HG03469 (cell line): ENCODE measurements at regions not wholly inside any gene's neighbourhood (a gene's known extent, or its start where the extent isn't known, plus 50 kb on each side); places are given as distances from the start of the nearest gene placed in this dataset.
"Not testable (repeated sequence)": the region's sequence is repeated elsewhere in the genome, so short reads cannot be mapped to it uniquely, and the experiment has no call there.

ENCODE experiments used
- ATAC-seq: cut with Tn5 transposase; IDR thresholded peaks from one replicate; pipeline ENCODE4 v1.9.1; 2021; ENCODE audit warnings: mild to moderate bottlenecking, moderate library complexity, moderate number of reproducible peaks; ENCODE audit not compliant: unreplicated experiment

DNA sequence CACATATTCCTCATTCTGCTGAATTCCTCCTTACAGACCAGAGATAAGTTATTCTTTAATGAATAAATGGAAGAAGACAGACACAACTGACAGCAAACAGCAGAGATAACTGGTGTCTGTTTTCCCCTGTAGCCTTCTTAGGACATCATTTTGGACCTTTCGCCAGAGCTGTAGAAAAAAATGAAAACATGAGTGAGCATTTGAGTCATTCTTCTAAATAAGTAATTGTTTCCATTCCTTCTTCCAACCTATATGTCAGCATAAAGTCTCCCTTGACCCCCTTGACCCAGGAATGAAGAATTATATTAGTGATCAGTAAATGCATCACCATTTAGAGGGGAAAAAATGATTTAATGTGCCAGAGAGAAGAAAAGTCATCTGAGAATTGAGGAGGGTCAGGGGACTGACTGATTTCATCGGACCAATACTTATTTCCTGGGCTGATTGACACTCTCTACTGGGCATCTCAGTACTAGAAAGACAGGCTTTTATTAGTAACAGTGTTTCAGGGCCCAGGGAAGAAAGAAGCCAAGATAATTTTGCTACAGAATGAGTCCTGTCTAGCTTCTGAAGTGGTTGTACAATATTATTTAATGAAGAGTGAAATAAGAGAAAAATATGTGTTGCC is 597.0 kb downstream of the PSAT1 start:
- no peak for ATAC-seq

DNA sequence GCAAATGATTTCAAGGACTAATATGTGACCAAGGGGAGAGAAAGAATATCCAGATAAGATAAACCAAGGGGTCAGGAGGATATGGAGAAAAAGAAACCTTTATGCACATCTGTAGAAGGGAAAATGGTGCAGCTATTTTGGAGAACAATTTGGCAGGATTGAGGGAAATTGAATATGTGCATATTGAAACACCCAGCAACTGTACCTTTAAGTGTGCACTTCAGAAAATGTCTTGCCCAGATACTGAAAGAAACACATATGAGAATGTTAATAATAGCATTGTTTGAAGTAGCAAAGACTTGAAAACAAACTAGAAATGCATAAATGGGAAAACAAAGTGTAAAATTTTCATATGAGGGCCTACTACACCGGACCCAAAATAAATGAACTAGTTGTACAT is 599.6 kb downstream of the PSAT1 start:
- ATAC-seq, result no peak

DNA sequence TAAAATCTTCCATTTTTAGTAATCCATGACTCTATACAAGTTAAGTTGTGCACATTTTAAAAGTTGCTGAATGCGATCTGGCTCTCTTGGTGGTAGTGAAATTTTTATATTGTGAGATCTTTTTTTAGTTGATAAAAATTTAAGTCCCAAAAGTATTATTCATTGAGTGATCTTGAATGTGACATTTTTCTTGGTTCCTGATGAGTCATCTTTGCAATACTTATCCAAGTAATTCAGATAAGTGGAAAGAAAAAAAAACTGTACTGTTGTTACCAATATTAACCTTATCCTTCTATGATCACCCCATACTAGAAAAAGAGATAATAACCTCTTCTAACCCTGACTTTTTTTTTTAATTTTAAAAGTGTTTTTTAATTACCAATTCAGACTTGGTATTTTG is 601.3 kb downstream of the PSAT1 start:
- ATAC-seq, result no peak

DNA sequence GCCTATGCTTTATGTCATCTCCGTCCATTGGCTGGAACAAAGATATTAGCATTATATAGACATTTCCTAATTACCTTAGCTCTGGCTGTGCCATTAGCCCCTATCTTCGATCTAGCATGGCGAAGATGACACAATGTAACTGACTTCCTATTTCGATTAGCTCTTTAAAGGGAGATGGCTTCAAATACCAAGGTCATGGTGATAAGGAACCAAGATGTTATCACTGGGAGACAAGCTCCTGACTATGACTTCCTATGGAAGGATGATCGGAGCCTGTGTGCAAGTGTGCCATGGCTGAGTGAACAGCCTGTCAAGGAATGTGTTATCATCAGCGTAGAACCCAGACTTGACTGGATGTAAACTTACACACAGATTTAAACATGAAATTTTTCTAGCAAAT is 602.1 kb downstream of the PSAT1 start:
- ATAC-seq, result no peak

DNA sequence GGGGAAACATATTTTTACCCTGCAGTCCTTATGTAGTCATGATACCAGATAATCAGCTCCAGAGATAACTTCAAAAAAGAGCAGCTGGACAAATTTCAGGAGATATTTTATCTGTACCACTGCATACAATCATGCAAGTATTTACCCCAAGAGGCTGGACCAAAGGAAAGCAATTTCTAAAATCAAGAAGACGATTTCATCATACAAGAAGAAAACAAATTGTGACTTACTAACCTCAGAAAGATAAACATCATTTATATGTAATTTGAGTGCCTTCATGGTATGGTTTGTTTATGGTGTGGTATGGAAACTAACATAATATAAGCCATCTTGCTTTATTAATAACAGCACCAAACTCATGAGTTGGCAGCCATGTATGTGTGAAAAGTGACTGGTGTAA is 603.6 kb downstream of the PSAT1 start:
- no peak for ATAC-seq

DNA sequence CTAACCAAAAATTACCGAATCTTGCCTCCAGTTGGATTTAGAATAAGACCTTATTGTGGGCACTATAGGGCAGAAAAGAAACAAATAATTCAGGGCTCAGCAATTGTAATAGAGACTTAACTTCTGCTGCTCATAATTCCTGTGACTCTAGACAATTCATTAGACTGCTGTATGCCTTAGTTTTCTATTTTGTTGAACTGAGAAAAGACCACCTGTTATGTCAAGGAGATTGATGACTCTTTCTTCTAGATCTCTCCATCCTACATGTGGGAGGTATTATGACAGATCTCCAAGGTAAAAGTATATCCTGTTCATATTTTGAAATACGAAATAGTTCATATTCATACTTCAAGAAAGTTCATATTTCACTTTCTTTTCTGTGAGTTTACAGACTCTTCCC is 605.1 kb downstream of the PSAT1 start:
- ATAC-seq, result no peak

DNA sequence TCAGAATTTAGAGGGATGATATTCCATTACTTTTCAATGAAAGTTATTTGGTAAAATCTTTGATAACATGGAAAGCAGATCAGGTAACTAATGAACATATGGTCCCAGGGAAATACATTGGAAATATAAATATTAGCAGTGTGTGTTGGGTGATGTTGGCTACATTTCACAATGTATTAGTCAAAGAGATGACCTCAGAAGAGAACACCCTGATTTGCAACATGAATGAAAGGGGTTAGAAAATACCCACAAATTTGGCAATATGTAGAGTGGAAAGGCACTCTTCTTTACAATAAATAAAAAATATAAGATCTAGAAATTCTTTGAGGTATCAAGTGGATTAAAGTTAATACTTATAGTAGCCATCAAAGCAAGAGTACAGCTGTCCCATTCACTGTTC is 606.7 kb downstream of the PSAT1 start:
- ATAC-seq, result no peak

DNA sequence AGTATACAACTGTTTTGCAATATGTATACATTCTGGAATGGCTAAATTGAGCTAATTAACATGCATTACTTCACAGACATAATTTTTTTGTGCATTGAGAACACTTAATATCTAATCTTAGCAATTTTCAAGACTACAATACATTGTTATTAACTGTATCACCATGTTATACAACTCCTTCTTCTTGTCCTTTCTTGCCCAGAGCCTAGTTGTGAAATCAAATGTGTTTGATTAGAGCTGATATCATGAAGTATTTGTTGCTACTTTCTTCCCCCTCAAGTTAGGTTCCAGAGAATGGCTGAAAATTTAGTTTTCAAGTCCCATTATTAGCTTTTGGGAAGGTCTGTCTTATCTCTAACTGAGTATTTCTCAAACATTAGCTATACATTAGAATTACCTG is 607.8 kb downstream of the PSAT1 start:
- ATAC-seq, result no peak

DNA sequence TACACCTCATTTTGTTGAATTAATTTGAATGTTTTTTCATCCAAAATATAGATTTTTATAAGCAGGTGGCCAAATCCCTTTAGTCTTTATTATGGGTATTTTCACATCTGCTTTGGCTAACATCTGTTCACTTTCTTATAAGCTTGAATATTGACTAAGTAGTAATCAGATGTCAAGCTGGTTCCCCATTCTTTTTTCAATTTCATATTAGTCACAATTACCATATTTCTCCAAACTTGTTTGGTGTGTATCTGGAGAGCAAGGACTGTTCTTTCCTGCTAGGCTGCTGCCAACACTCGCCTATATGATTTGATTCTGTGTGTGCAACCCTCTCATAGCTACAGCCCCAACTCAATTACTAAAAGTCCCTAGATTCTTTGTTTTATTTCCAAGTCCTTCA is 608.5 kb downstream of the PSAT1 start:
- no peak for ATAC-seq

DNA sequence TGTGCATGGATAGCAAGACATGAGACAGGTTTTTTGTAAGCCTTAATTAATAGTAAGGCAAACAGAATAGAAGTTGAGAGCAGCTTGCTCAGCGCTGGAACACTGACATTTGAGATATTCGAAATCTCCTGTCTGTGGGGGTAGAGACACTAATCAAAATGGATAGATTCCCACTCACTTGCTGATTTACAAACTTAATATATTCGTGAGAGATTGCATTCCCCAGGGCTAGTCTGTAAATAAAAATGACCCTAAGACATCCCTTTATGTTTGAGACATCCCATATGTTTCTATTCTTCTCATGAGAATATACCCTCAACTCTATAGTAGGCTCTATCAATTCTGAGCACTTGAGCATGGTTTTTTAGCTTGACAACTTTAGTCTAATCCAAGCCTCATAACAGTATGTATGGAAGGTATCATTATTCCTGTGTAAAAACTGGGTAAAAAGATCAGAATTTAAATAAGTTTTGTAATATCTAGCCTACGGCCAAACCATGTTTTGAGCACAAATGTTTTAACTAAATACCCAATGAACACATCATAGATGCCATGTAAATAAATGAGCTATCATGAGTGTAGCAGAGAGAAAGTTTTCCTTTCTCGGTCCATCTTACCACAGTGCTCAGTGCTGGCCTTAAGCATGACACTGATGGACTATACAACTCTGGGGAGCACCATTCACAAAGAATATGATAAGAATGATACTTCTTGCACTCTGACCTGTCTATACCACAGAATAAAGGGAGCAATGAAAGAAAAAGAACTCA is 609.2 kb downstream of the PSAT1 start:
- no peak for ATAC-seq

DNA sequence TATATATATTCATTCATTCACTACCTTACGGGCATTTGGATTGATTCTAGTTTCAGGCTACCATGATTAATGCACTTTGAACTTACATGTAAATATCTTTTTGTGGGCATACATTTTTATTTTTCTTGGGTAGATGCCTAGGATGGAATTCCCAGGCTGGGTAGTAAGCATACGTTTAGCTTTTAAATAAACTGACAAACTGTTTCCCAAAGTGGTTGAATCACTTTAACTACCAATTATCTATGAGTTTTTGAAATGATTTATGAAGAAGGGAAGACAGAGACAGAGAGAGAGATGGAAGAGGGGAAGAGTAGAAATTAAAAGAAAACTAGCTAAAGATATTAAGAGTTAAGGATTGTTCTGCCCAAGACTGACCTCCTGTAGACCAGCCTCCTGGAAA is 612.6 kb downstream of the PSAT1 start:
- no peak for ATAC-seq

DNA sequence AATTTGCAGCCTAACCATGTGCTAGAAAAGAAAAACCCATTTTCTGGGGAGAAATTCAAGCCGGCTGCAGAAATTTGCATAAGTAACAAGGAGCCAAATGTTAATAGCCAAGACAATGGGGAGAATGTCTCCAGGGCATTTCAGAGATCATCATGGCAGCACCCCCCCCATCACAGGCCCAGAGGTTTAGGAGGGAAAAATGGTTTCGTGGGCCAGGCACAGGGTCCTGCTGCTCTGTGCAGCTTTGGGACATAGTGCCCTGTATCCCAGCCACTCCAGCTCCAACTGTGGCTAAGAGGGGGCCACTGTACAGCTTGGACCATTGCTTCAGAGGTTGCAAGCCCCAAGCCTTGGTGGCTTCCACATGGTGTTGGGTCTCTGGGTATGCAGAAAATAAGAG is 620.0 kb downstream of the PSAT1 start:
- not testable (repeated sequence) for ATAC-seq

DNA sequence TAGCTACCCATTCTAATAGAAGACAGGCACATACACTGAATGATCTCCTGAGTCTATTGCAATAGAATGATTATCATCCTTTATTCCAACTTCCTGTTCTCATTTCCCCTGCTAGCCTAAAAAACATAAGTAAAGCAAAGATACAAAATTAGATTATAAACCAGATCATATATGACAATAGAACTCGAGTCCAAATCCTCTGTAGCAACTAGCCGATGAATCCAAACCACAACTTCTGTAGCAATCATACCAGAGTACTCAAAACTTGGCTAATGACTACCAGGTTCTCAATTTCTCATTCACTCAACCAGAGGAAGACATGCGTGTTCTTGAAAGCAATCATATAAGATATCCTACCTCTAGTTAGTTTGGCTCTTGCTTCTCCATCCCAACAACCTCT is 622.1 kb downstream of the PSAT1 start:
- ATAC-seq, result no peak

DNA sequence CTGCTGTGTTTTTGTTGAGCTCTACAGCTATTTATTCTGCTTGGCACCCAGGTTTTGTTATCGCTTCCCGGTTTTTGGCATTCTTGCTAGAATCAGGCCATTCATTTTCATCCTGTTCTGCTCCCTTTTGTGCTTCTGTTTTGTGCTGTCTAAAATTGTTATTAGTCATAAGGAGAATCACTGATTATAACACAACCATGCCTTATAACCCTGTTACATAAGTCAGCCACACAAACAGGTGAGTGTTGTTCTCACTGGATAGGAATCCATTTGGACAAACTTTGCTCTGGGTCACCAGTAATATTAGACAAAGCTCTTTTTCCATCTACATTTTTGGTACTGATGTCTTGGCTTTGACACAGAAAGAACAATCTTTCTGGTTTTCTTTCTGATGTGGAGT is 622.8 kb downstream of the PSAT1 start:
- ATAC-seq, result no peak

DNA sequence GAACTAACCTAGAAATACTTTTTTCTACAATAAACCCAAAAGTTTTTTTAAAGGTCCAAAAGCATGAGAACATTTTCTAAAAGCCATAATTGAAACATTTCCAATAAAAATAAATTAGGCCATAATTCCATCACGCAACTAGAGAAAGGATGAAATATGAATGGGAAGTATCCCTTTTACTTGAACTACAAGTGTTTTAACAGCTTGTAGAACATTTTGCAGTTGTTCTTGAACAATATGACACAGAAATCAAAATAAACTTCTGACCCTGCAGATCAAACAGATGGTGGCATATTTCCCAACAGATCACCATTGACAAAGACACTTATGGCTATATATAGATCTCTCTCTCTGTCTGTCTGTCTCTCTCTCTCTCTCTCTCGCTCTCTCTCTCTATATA is 624.4 kb downstream of the PSAT1 start:
- ATAC-seq, result no peak

DNA sequence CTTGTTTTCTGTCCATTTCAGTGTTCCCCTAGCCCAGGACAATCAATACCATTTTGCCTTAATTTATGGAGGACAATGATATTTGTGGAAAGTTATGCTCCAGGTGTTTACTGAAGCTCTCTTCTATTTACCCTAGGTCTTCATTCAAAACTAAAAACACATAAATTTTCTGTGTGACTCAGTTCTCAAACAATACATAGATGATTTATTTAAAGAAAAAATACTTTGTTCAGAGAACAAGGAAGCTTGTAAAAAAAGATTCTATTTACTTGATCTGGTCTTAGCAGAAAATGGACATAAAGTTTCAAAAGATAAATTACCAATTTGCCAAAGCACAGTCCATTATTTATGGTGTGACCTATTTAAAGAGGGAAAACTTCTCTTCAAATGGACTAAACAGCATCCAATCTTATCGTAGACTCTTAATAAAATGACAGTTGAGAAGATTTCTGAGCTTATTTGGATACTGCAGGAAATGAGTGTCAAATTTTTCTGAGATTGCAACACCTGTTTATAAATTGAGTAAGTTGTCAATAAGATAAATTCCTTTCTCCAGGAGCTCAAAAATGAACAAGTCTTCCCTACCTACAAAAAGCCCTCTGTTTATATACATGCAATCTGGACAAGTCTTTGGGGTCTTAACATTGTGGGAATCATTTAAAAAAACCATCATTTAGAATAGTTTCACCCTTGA is 627.2 kb downstream of the PSAT1 start:
- ATAC-seq, result no peak

DNA sequence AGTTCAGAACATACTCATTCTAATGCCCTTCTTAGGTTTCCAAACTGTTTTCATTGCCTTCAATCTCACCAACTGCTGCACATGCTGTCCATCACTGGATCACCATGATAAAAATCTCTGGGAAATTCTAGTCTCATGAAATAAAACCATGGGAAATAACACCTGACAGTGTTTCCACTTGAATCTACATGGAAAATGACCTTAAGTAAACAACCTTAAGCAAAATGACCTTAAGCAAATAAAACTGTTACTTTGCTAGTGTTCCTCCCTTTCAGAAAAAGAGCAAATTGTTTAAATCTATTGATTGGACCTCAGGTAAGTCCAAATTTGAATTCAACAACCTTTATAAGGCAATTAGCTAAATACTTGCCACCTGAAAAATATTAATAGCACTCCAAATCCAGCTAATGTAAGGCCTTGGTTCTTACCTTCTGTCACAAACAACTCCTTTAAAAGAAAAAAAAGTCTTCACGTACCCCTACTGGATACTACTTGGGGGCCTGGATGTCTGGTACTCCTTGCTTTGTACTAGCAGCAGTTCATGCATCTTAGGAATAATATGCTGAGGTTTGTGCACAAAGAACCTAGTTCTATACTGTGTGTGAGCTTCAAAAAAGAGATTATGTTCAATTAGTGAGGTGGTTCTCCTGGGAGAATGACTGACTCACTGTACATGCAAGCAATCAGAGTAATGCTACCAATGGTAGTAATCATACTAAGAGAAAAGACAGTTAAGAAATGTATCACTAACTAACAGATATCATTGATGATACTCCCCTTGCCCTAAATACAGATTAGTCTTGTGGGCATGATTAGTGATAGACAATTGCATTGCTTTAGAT is 630.4 kb downstream of the PSAT1 start:
- no peak for ATAC-seq

DNA sequence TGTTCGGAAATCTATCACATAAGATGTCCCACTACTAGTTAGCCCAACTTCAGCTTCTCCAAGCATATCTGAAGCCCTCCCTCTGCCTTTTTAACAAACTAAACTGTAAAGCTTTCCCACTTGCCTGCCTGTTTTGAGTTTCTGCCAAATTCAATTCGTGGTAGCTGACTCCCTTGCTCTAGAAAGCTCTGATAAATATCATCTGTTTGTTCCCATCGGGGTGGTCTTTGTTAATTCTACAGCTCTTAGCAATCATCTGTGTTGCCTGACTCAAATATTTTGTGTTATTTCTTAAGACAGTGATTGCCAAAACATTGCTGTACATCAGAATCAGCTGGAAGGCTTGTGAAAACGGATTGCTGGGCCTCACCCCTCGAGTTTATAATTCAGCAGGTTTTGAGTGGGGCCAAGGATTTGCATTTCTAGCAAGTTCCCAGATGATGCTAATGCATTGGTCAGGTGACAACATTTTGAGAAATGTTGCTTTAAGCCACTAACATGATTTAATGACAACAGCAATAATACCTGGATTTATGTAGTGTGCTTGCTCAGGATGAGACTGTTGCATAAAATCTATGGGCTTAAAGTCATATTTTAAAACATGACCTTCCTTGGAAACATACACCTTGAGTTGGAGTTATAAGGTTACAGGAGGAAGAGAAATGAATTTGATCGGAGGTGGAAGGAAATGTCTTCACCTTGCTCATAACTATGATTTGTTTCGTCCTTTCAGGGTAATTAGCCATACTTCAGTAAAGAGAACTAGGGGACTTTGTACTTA is 631.9 kb downstream of the PSAT1 start:
- no peak for ATAC-seq

DNA sequence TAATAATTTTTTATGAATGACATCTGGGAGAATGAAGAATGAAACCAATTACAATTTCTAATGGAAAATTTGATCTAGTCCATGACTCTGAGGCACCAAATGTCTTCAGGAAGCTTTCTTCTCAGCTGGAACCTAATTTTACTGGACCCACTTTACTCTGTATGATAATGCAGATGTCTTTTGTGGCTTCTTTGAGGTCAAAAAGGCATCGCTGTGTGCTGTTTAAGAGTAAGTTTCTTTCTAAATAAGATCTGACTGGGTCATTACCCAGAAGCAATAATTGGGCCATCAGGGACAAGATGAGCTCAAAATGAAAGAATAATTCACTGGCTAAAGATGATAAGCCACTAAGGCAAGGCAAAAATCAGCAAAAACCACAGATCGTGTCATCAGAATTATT is 633.4 kb downstream of the PSAT1 start:
- ATAC-seq, result no peak

DNA sequence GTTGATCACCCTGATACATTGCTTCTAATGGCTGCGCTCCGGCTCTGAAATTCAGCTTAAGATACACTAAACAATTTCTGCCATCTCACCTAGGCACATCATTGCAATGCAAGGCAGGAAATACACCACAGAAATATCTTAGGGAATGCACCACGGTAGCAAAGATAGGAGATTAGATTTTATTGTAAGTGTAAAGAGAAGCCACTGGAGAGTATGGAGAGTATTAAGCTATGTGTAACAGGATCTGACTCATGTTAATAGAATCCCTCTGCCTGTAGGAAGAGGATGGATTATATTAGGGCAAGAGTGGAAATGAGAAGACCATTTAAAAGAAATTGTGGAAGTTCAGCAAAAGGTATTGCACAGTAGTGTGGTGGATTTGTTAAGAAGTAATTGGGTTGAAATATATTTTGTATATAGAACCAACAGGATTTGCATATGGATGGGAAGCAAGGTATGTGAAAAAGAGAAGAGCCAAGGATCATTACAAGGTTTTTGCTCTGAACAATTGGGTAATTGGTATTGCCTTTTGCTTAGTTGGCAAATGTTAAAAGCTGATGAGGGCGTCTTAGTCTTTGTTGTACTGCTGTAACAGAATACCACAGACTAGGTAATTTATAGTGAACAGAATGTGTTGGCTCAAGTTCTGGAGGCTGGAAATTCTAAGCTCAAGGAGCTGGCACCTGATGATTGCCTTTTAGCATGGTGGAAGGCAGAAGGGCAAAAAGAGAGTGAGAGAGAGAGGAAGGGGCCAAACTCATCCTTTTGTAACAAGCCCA is 636.1 kb downstream of the PSAT1 start:
- ATAC-seq, result no peak
